Endothelial cell of umbilical vein (primary cell): ENCODE measurements at regions not wholly inside any gene's neighbourhood (a gene's known extent, or its start where the extent isn't known, plus 50 kb on each side); places are given as distances from the start of the nearest gene placed in this dataset.

ENCODE experiments used
- BruUV-seq: library from RNA; stranded (reverse); fragments of 400-500 nt; replicated peaks from 2 replicates; lab custom pipeline; 2021; lab: Mats Ljungman, UMichigan
- CTCF ChIA-PET: fragments of 300-600, 350-600 bp; sonication (Branson Sonifier 250); formaldehyde crosslinking; loops from one replicate; lab custom pipeline; 2021; ENCODE audit warnings: antibody characterized with exemption, inconsistent platforms; lab: Charles Lee
- POLR2A ChIA-PET: fragments of 300-600, 350-600 bp; sonication (Branson Sonifier 250); formaldehyde crosslinking; loops from one replicate; lab custom pipeline; 2021; ENCODE audit warnings: antibody characterized with exemption, inconsistent platforms; lab: Charles Lee
- DNase-seq: peaks from one replicate; pipeline ENCODE4 v3.0.0-alpha.2; 2011; ENCODE audit warnings: low read depth, low spot score
- FAIRE-seq: peaks from 2 replicates; lab custom pipeline; 2011; peaks lifted over from hg19 to GRCh38; lab: Jason Lieb, UNC
- H2AFZ ChIP-seq: 2 replicates; pipeline ENCODE4 v1.6.0; 2012; ENCODE audit warnings: low read depth, low read length, control low read depth, inconsistent platforms
- H3K27ac ChIP-seq: 2 replicates; pipeline ENCODE4 v1.5.1; 2011; ENCODE audit warnings: low read depth, mild to moderate bottlenecking, control low read depth, low read length, moderate library complexity; ENCODE audit not compliant: insufficient read depth
- H3K27me3 ChIP-seq, 2 experiments: 2 replicates each; pipeline versions ENCODE4 v1.6.0 to v1.6.1; 2011; ENCODE audit warnings: low read length in 2 of 2, mixed read lengths in 1 of 2; ENCODE audit not compliant: control insufficient read depth in 2 of 2, insufficient read depth in 2 of 2
- H3K36me3 ChIP-seq, 2 experiments: 2 replicates in 1 of 2; 3 replicates in 1 of 2; pipeline ENCODE4 v1.5.1; 2011; ENCODE audit warnings: low read length in 2 of 2, mild to moderate bottlenecking in 1 of 2, moderate library complexity in 1 of 2; ENCODE audit not compliant: control insufficient read depth in 2 of 2, insufficient read depth in 2 of 2; ENCODE audit errors: extremely low read depth in 1 of 2
- H3K4me1 ChIP-seq: 3 replicates; pipeline ENCODE4 v1.5.1; 2011; ENCODE audit warnings: mild to moderate bottlenecking, low read length; ENCODE audit not compliant: control insufficient read depth, insufficient read depth; ENCODE audit errors: extremely low read depth
- H3K4me2 ChIP-seq: 2 replicates; pipeline ENCODE4 v1.6.1; 2011; ENCODE audit warnings: low read length, control low read depth, mixed read lengths; ENCODE audit not compliant: insufficient read depth
- H3K4me3 ChIP-seq, 3 experiments: fragments of 200-600 bp in 1 of 3; sonication (generic), shearing (Covaris generic) in 1 of 3; replicated peaks in 1 of 3; 2 replicates each; pipeline ENCODE4 v1.5.1; 2011 to 2016; ENCODE audit warnings: control low read depth in 3 of 3, low read length in 3 of 3, mild to moderate bottlenecking in 2 of 3, inconsistent platforms in 1 of 3, low read depth in 1 of 3, moderate library complexity in 1 of 3; ENCODE audit not compliant: insufficient read depth in 1 of 3
- H3K79me2 ChIP-seq: 2 replicates; pipeline ENCODE4 v1.6.0; 2012; ENCODE audit warnings: low read length, inconsistent platforms; ENCODE audit not compliant: control insufficient read depth, insufficient read depth
- H3K9ac ChIP-seq: replicated peaks from 2 replicates; pipeline ENCODE3; 2011; ENCODE audit warnings: low read length, control low read depth; ENCODE audit not compliant: insufficient read depth; ENCODE audit errors: extremely low read depth
- H3K9me1 ChIP-seq: replicated peaks from 3 replicates; pipeline ENCODE4 v1.6.0; 2011; ENCODE audit warnings: mild to moderate bottlenecking, low read length; ENCODE audit not compliant: control insufficient read depth, insufficient read depth; ENCODE audit errors: extremely low read depth
- H3K9me3 ChIP-seq: replicated peaks from 2 replicates; pipeline ENCODE4 v1.5.1; 2012; ENCODE audit warnings: low read length, inconsistent platforms; ENCODE audit not compliant: control insufficient read depth, insufficient read depth
- H4K20me1 ChIP-seq: replicated peaks from 2 replicates; pipeline ENCODE3; 2011; ENCODE audit warnings: mild to moderate bottlenecking, low read length; ENCODE audit not compliant: control insufficient read depth, insufficient read depth; ENCODE audit errors: extremely low read depth
- EZH2 ChIP-seq: IDR thresholded peaks from 2 replicates; pipeline ENCODE4 v1.6.1; 2012; ENCODE audit warnings: borderline replicate concordance, low read depth, mild to moderate bottlenecking, moderate library complexity, low read length, inconsistent platforms; ENCODE audit not compliant: severe bottlenecking
- FOS ChIP-seq: IDR thresholded peaks from 2 replicates; pipeline ENCODE4 v1.6.1; 2011; ENCODE audit warnings: mild to moderate bottlenecking, low read length, moderate library complexity, borderline replicate concordance; ENCODE audit not compliant: insufficient read depth
- GATA2 ChIP-seq: IDR thresholded peaks from 2 replicates; pipeline ENCODE4 v1.7.0; 2011; ENCODE audit warnings: low read depth, mild to moderate bottlenecking, moderate library complexity, mixed read lengths, low read length; ENCODE audit not compliant: insufficient read length, insufficient read depth
- JUN ChIP-seq: IDR thresholded peaks from 2 replicates; pipeline ENCODE4 v1.6.1; 2011; ENCODE audit warnings: borderline replicate concordance, low read depth; ENCODE audit not compliant: insufficient read length, insufficient read depth
- MYC ChIP-seq: IDR thresholded peaks from one replicate; pipeline ENCODE4 v1.6.1; 2011; ENCODE audit warnings: mild to moderate bottlenecking, low read depth, low read length
- POLR2A ChIP-seq: IDR thresholded peaks from 2 replicates; pipeline ENCODE4 v1.6.1; 2012; ENCODE audit warnings: low read depth, mild to moderate bottlenecking, control low read depth, low read length
- POLR2AphosphoS5 ChIP-seq: IDR thresholded peaks from 2 replicates; pipeline ENCODE4 v1.6.1; 2012; ENCODE audit warnings: low read depth, mild to moderate bottlenecking, control low read depth, low read length, moderate library complexity; ENCODE audit not compliant: insufficient read depth
- dilution Hi-C: fragments of 300-500 bp; cut with MboI; formaldehyde crosslinking; loops from one replicate; pipeline ENCODE4 v1.15.0; 2019; ENCODE audit warnings: low sequenced_read_pairs; ENCODE audit not compliant: extremely low pct_ligation_motif_present
- intact Hi-C: fragments of 100-400 bp; cut with micrococcal nuclease; formaldehyde crosslinking; loops from one replicate; pipeline ENCODE4 v1.10.0; 2022
- TF ChIP-seq, protein P1 (sequence below), 2 donors: IDR thresholded peaks; 1 replicate in 1 of 2; 2 replicates in 1 of 2; pipeline ENCODE4 v1.5.1; 2011; ENCODE audit warnings: low read length in 2 of 2, mild to moderate bottlenecking in 2 of 2, moderate library complexity in 2 of 2, control low read depth in 1 of 2, inconsistent platforms in 1 of 2, low read depth in 1 of 2; ENCODE audit not compliant: insufficient read depth in 1 of 2; ENCODE audit errors: extremely low read depth in 1 of 2
- TF ChIP-seq, protein P2 (sequence below): IDR thresholded peaks from 2 replicates; pipeline ENCODE4 v1.6.1; 2011; ENCODE audit not compliant: insufficient read depth, insufficient read length

DNA sequence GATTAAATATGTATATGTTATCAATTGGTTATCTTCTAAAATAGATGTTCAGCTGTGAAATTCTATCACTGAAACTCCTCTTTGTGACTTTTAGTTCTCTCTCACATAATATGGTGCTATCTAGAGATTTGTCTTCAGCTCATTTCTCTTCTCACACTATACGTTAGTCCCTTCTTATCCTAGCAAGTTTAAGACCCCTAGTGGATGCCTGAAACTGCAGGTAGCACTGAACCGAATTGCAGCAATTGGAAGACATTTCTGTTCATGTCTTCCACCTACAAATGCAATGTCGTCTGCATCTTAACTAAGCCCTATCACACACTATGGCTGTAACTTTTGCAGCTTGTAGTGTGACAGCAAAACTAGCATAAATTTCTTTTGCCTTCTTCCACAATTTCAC lies 442.7 kb upstream of the POM121L12 start:
- FAIRE-seq: no peak
- CTCF ChIA-PET: no interaction called here
- POLR2A ChIA-PET: no interaction called here
- no peak overlapping the region for H3K4me3 ChIP-seq
- H2AFZ ChIP-seq: no peak overlapping the region
- H3K27ac ChIP-seq: no peak overlapping the region
- H3K36me3 ChIP-seq: no peaks in the 10 kb centered on the region
- no peaks in the 10 kb centered on the region for H3K27me3 ChIP-seq
- no peaks in the 10 kb centered on the region for H4K20me1 ChIP-seq
- no peak overlapping the region for H3K9ac ChIP-seq
- DNase-seq: no peak
- H3K4me1 ChIP-seq: no peaks in the 10 kb centered on the region
- TF ChIP-seq, protein P1, sequence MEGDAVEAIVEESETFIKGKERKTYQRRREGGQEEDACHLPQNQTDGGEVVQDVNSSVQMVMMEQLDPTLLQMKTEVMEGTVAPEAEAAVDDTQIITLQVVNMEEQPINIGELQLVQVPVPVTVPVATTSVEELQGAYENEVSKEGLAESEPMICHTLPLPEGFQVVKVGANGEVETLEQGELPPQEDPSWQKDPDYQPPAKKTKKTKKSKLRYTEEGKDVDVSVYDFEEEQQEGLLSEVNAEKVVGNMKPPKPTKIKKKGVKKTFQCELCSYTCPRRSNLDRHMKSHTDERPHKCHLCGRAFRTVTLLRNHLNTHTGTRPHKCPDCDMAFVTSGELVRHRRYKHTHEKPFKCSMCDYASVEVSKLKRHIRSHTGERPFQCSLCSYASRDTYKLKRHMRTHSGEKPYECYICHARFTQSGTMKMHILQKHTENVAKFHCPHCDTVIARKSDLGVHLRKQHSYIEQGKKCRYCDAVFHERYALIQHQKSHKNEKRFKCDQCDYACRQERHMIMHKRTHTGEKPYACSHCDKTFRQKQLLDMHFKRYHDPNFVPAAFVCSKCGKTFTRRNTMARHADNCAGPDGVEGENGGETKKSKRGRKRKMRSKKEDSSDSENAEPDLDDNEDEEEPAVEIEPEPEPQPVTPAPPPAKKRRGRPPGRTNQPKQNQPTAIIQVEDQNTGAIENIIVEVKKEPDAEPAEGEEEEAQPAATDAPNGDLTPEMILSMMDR (IDR thresholded peaks at IDR 0.05; ENCODE audit: extremely low read depth in 1 of 2, insufficient read depth in 1 of 2, low read depth in 1 of 2, low read length in 2 of 2): no peak
- TF ChIP-seq JUN (no peak), POLR2AphosphoS5 (no peak), GATA2 (no peak), EZH2 (no peak), MYC (no peak), FOS (no peak), POLR2A (no peak)
- TF ChIP-seq, protein P2, sequence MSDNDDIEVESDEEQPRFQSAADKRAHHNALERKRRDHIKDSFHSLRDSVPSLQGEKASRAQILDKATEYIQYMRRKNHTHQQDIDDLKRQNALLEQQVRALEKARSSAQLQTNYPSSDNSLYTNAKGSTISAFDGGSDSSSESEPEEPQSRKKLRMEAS: no peak
- BruUV-seq: no TSS peak
- no peaks in the 10 kb centered on the region for H3K9me3 ChIP-seq
- dilution Hi-C loops: no loop called here
- H3K9me1 ChIP-seq: no peaks in the 10 kb centered on the region
- H3K79me2 ChIP-seq: no peaks in the 10 kb centered on the region
- no peak overlapping the region for H3K4me2 ChIP-seq
- intact Hi-C loops: no loop called here
